Skin of body (tissue), 1 donor: ENCODE measurements at regions not wholly inside any gene's neighbourhood (a gene's known extent, or its start where the extent isn't known, plus 50 kb on each side); places are given as distances from the start of the nearest gene placed in this dataset.
"Not testable (repeated sequence)": the region's sequence is repeated elsewhere in the genome, so short reads cannot be mapped to it uniquely, and the experiment has no call there.

Experiments
- DNase-seq: peaks from one replicate; lab custom pipeline; 2025; lab: John Stamatoyannopoulos, UW

- peak; percentile 7 for DNase-seq
Observed at GRCh38 chr14:52124791-52125684, 56.2 kb upstream of the NID2 start.

GRCh38 chr14:52122163-52122562, 53.3 kb upstream of the NID2 start:
- DNase-seq = not testable (repeated sequence)

- DNase-seq = no peak
Observed at GRCh38 chr14:52121441-52121840, 52.6 kb upstream of the NID2 start.

GRCh38 chr14:52119030-52119429, 50.2 kb upstream of the NID2 start:
- peak; percentile 13 for DNase-seq
